Neural crest cell (in vitro differentiated cells): ENCODE measurements at regions not wholly inside any gene's neighbourhood (a gene's known extent, or its start where the extent isn't known, plus 50 kb on each side); places are given as distances from the start of the nearest gene placed in this dataset.
"Not testable (repeated sequence)": the region's sequence is repeated elsewhere in the genome, so short reads cannot be mapped to it uniquely, and the experiment has no call there.

Source experiments
- DNase-seq: peaks from one replicate; pipeline ENCODE4 v3.0.0; 2021; ENCODE audit warnings: low read depth, mixed read lengths, low spot score
- H3K27ac Mint-ChIP-seq: one replicate; pipeline ENCODE4 v1.8.0; 2021; ENCODE audit warnings: mild to moderate bottlenecking, mixed read lengths; ENCODE audit not compliant: unreplicated experiment
- H3K27me3 Mint-ChIP-seq: 2 replicates; pipeline ENCODE4 v1.8.0; 2021; ENCODE audit warnings: low read depth, mild to moderate bottlenecking, mixed read lengths
- H3K36me3 Mint-ChIP-seq: 2 replicates; pipeline ENCODE4 v1.8.0; 2021; ENCODE audit warnings: low read depth, mild to moderate bottlenecking, mixed read lengths
- H3K4me1 Mint-ChIP-seq: 2 replicates; pipeline ENCODE4 v1.8.0; 2021; ENCODE audit warnings: mixed read lengths
- H3K4me3 Mint-ChIP-seq: one replicate; pipeline ENCODE4 v1.8.0; 2021; ENCODE audit warnings: mild to moderate bottlenecking, mixed read lengths
- H3K9me3 Mint-ChIP-seq: 2 replicates; pipeline ENCODE4 v1.8.0; 2021; ENCODE audit warnings: mixed read lengths
- TF ChIP-seq, protein P1 (sequence below): fragments of 200-600 bp; sonication (generic); conservative IDR thresholded peaks from 2 replicates; pipeline ENCODE4 v1.5.0; 2021; ENCODE audit warnings: antibody characterized with exemption, mild to moderate bottlenecking

DNA sequence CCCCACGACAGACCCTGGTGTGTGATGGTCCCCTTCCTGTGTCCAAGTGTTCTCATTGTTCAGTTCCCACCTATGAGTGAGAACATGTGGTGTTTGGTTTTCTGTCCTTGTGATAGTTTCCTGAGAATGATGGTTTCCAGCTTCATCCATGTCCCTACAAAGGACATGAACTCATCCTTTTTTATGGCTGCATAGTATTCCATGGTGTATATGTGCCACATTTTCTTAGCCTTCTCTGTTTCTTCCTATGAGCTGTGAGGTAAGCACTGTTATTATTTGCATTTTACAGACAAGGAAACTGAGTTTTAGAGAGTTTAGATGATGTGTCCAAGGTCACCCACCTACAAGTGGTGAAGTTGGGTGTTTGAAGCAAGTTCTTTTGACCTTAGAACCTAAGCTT is 51.1 kb upstream of the BNC1 start:
- H3K9me3 Mint-ChIP-seq, DNase-seq, H3K27me3 Mint-ChIP-seq, H3K4me3 Mint-ChIP-seq, H3K4me1 Mint-ChIP-seq, H3K36me3 Mint-ChIP-seq, H3K27ac Mint-ChIP-seq: not testable (repeated sequence)

DNA sequence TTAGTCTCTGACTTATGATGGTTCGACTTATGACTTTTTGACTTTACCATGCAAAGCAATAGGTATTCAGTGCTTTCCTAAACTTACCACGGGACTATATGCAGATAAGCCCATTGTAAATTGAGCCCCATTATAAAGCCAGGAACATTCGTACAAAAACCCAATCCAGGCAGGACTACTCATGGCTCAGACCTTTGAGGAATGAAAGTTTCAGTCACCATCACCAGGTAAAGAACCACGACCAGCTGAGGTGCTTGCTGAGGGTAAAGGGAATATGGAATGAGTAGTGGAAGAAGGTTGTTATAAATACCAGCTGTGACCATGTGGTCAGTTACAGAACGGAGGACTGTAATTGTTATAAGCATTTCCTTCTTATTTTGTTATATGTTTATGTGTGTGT is 54.9 kb upstream of the BNC1 start:
- H3K9me3 Mint-ChIP-seq = no peaks in the 10 kb centered on the region
- TF ChIP-seq, protein P1, sequence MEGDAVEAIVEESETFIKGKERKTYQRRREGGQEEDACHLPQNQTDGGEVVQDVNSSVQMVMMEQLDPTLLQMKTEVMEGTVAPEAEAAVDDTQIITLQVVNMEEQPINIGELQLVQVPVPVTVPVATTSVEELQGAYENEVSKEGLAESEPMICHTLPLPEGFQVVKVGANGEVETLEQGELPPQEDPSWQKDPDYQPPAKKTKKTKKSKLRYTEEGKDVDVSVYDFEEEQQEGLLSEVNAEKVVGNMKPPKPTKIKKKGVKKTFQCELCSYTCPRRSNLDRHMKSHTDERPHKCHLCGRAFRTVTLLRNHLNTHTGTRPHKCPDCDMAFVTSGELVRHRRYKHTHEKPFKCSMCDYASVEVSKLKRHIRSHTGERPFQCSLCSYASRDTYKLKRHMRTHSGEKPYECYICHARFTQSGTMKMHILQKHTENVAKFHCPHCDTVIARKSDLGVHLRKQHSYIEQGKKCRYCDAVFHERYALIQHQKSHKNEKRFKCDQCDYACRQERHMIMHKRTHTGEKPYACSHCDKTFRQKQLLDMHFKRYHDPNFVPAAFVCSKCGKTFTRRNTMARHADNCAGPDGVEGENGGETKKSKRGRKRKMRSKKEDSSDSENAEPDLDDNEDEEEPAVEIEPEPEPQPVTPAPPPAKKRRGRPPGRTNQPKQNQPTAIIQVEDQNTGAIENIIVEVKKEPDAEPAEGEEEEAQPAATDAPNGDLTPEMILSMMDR = no peak
- no peak for DNase-seq

DNA sequence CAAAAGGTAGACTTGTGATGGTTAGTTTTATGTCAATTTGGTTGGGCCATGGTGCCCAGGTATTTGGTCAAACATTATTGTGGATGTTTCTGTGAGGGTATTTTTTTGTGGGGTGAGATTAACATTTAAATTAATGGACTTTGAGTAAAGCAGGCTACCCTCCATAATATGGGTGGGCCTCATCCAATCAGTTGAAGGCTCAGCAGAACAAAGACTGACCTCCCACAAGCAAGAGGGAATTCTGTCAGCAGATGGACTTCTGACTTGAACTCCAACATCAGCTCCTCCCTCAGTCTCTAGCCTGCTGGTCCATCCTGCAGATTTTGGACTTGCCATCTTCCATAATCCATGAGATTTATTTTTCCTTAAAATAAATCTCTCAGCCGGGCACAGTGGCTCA is 55.6 kb upstream of the BNC1 start:
- DNase-seq = no peak
- Mint-ChIP-seq H3K4me1 (no peaks in the 10 kb centered on the region), H3K27me3 (peaks cover 15% of the 10 kb centered on the region), H3K4me3 (no peak overlapping the region), H3K36me3 (no peaks in the 10 kb centered on the region), H3K9me3 (no peaks in the 10 kb centered on the region), H3K27ac (no peak overlapping the region)
- TF ChIP-seq, protein P1 = no peak

More for the DNA sequence above, 54.9 kb upstream of the BNC1 start:
- no peak overlapping the region for H3K4me3 Mint-ChIP-seq
- no peaks in the 10 kb centered on the region for H3K36me3 Mint-ChIP-seq
- H3K27ac Mint-ChIP-seq = no peak overlapping the region
- peaks cover 10% of the 10 kb centered on the region for H3K27me3 Mint-ChIP-seq
- H3K4me1 Mint-ChIP-seq = no peaks in the 10 kb centered on the region

DNA sequence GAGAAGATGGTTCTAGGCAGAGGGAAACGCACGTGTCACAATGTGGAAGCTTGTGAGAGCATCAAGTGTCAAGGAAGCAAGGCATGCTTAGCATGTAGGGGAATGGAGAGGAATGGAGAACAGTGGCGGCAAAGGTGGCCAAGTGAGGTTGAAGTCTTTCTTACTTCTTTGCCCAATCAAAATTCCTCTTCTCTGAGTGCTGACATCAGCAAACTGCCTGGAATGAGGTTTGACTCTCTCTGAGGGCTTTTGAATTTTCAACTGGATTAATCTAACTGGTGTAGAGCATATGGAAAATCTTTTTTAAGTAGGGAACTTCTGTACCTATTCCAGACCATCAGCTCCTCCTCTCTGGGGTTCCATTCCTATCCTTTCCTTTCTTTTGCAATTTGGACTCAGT is 61.9 kb upstream of the BNC1 start:
- no peak overlapping the region for H3K27ac Mint-ChIP-seq
- H3K9me3 Mint-ChIP-seq = no peaks in the 10 kb centered on the region
- H3K4me1 Mint-ChIP-seq = no peaks in the 10 kb centered on the region
- TF ChIP-seq, protein P1 = no peak
- H3K27me3 Mint-ChIP-seq = peaks cover 42% of the 10 kb centered on the region
- DNase-seq = no peak
- H3K4me3 Mint-ChIP-seq = no peak overlapping the region
- H3K36me3 Mint-ChIP-seq = no peaks in the 10 kb centered on the region

DNA sequence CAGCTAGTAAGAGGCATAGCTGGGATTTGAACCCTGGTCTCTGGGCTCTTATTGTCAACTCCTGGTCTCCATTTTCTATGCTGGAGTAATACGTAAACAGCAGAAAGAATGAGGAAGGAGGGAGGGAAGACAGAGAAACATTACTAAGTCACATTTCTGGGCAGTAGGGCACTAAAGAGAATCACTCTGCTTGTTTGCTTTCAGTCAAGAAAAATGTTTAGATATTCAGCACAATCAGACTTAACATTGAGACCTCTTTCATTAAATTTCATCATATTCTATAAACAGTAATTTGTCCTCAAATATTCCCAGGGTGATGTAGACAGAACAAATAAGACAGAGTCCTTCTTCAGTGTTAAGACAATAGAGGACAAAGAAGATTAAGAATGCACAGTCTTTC is 67.7 kb upstream of the BNC1 start:
- Mint-ChIP-seq H3K4me3 (no peak overlapping the region), H3K9me3 (no peaks in the 10 kb centered on the region), H3K4me1 (peaks cover 8% of the 10 kb centered on the region), H3K27me3 (peaks cover 17% of the 10 kb centered on the region), H3K36me3 (no peaks in the 10 kb centered on the region), H3K27ac (no peak overlapping the region)
- TF ChIP-seq, protein P1 = no peak
- no peak for DNase-seq

DNA sequence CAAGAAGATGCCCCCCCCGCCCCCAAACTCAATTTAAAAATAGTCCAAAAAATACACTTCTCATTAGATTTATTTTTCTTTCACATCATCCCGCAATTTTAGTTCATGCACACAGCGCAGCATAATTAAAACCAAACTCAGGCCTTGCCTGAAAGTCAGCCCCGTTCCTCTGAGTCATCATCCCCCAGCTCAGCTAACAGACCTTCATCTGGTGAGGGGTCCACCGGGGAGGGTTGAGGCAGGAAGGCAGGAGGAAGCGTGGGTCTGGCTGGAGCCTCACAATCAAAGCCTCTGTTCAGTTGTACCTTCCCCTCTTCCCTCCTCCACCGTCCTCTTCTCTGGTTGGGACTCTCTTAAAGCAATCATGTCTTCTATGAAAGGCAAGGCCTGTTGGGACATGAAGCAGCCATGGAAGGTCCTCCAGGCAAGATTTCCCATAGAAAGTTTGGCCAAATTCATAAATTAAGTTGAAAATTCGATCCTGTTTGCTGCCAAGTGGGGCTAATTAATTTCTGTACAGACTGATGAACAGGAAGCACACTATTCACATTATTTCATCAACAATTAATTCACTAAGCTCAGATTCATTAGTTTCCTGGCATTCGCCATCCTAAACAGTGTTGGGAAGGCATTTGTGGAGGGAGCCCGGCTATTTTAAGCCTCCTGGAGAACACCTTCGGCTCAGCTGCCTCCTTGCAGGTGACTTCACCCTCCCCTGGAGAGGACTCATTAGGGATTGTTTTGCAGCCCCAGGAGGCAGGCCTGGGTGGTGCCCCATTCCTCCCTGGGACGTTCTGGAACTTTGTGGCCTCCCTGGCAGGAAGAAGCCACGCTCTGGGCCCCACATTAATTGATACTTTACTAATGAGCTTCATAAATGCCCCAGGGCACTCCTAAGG is 72.3 kb upstream of the BNC1 start:
- peak overlapping the region; percentile 51 for H3K27ac Mint-ChIP-seq
- H3K36me3 Mint-ChIP-seq = no peaks in the 10 kb centered on the region
- H3K27me3 Mint-ChIP-seq = no peaks in the 10 kb centered on the region
- H3K9me3 Mint-ChIP-seq = no peaks in the 10 kb centered on the region
- DNase-seq = no peak
- H3K4me1 Mint-ChIP-seq = peaks cover 8% of the 10 kb centered on the region
- TF ChIP-seq, protein P1 = no peak
- no peak overlapping the region for H3K4me3 Mint-ChIP-seq
